ENCODE measurements at regions not wholly inside any gene's neighbourhood (a gene's known extent, or its start where the extent isn't known, plus 50 kb on each side); places are given as distances from the start of the nearest gene placed in this dataset.

GRCh38 chr3:28104896-28105534, 136.4 kb upstream of the CMC1 start:
- no peaks in the 10 kb centered on the region for H3K27me3 ChIP-seq
- DNase-seq: no peak
- WGBS, 2 donors: 92 to 94% methylated on average over 11 of the region's 11 CpGs
- H3K4me3 ChIP-seq: no peak overlapping the region
- no peak for TF ChIP-seq CTCF (IDR thresholded peaks at IDR 0.05)
- intact Hi-C loops (cut with DNase I): no loop called here
- no peak overlapping the region for H3K27ac ChIP-seq
- no peaks in the 10 kb centered on the region for H3K36me3 ChIP-seq
- H3K9me3 ChIP-seq: peaks cover 0 to 6% (median 0%) of the 10 kb centered on the region in 4 donors
- H3K4me1 ChIP-seq: no peaks in the 10 kb centered on the region

GRCh38 chr3:28109829-28110228, 131.6 kb upstream of the CMC1 start:
- DNase-seq: no peak
- no peaks in the 10 kb centered on the region for H3K9me3 ChIP-seq
- H3K27me3 ChIP-seq: no peaks in the 10 kb centered on the region
- no peak for TF ChIP-seq CTCF (IDR thresholded peaks at IDR 0.05)
- TF ChIP-seq POLR2AphosphoS5 (IDR thresholded peaks at IDR 0.05): no peak
- no peak for TF ChIP-seq EP300 (IDR thresholded peaks at IDR 0.05)
- TF ChIP-seq POLR2A (IDR thresholded peaks at IDR 0.05): no peak
- intact Hi-C loops (cut with DNase I): no loop called here
- WGBS, 2 donors: 18 to 73% methylated on average over 2 of the region's 2 CpGs
- H3K27ac ChIP-seq: no peak overlapping the region
- no peak overlapping the region for H3K4me3 ChIP-seq
- no peaks in the 10 kb centered on the region for H3K36me3 ChIP-seq
- H3K4me1 ChIP-seq: no peaks in the 10 kb centered on the region

GRCh38 chr3:28110869-28111268, 130.6 kb upstream of the CMC1 start:
- TF ChIP-seq POLR2A (IDR thresholded peaks at IDR 0.05) (no peak), CTCF (IDR thresholded peaks at IDR 0.05) (no peak)
- Histone ChIP-seq H3K27me3 (no peaks in the 10 kb centered on the region), H3K27ac (no peak overlapping the region), H3K36me3 (no peaks in the 10 kb centered on the region), H3K4me1 (no peaks in the 10 kb centered on the region), H3K4me3 (no peak overlapping the region), H3K9me3 (no peaks in the 10 kb centered on the region)
- intact Hi-C loops (cut with DNase I): no loop called here
- DNase-seq: no peak

GRCh38 chr3:28114893-28115292, 126.5 kb upstream of the CMC1 start:
- H3K27ac ChIP-seq: no peak overlapping the region
- 49 to 79% methylated on average over 4 of the region's 4 CpGs for WGBS, 2 donors

More at GRCh38 chr3:28114893-28115292, 126.5 kb upstream of the CMC1 start:
- Histone ChIP-seq H3K4me1 (no peaks in the 10 kb centered on the region), H3K36me3 (no peaks in the 10 kb centered on the region), H3K27me3 (no peaks in the 10 kb centered on the region), H3K4me3 (no peak overlapping the region), H3K9me3 (no peaks in the 10 kb centered on the region)
- intact Hi-C loops (cut with DNase I): no loop called here
- no peak for DNase-seq
- TF ChIP-seq POLR2AphosphoS5 (IDR thresholded peaks at IDR 0.05): no peak
- no peak for TF ChIP-seq POLR2A (IDR thresholded peaks at IDR 0.05)
- no peak for TF ChIP-seq EP300 (IDR thresholded peaks at IDR 0.05)
- TF ChIP-seq CTCF (IDR thresholded peaks at IDR 0.05): no peak
